ENCODE measurements at regions not wholly inside any gene's neighbourhood (a gene's known extent, or its start where the extent isn't known, plus 50 kb on each side); places are given as distances from the start of the nearest gene placed in this dataset.
A peak's percentile ranks its signal among the peaks of the same experiment; 100 is the strongest.

GRCh38 chr9:129273136-129273895 is 95.3 kb upstream of the IER5L start:
- Histone ChIP-seq H3K9me3 (replicated peaks) (no peaks in the 10 kb centered on the region), H3K36me3 (no peaks in the 10 kb centered on the region), H3K27ac (no peak overlapping the region), H3K27me3 (replicated peaks) (no peaks in the 10 kb centered on the region), H3K4me3 (no peak overlapping the region), H3K4me1 (replicated peaks) (peaks cover 8% of the 10 kb centered on the region)
- DNase-seq (ENCODE audit: low read depth in 1 of 2, low spot score in 2 of 2), result no peak

GRCh38 chr9:129272348-129273025 is 94.4 kb upstream of the IER5L start:
- DNase-seq (ENCODE audit: low read depth in 1 of 2, low spot score in 2 of 2), result no peak
- no peaks in the 10 kb centered on the region for H3K36me3 ChIP-seq
- no peak overlapping the region for H3K4me3 ChIP-seq
- no peak overlapping the region for H3K27ac ChIP-seq
- 0 out of 2 replicates have a peak, but pooled peaks cover 5% of the 10 kb centered on the region for H3K4me1 ChIP-seq (replicated peaks)
- H3K9me3 ChIP-seq (replicated peaks), result no peaks in the 10 kb centered on the region
- no peaks in the 10 kb centered on the region for H3K27me3 ChIP-seq (replicated peaks)

- Histone ChIP-seq H3K4me1 (replicated peaks) (0 out of 2 replicates have a peak, but pooled peaks cover 5% of the 10 kb centered on the region), H3K4me3 (no peak overlapping the region), H3K27me3 (replicated peaks) (no peaks in the 10 kb centered on the region), H3K27ac (no peak overlapping the region), H3K9me3 (replicated peaks) (no peaks in the 10 kb centered on the region), H3K36me3 (no peaks in the 10 kb centered on the region)
- peak in 1 of 2 experiments; percentile 38 for DNase-seq (ENCODE audit: low read depth in 1 of 2, low spot score in 2 of 2)
These were observed 92.9 kb upstream of the IER5L start for GRCh38 chr9:129270903-129271431.

- Histone ChIP-seq H3K27me3 (replicated peaks) (no peaks in the 10 kb centered on the region), H3K4me3 (no peak overlapping the region), H3K36me3 (no peaks in the 10 kb centered on the region), H3K4me1 (replicated peaks) (0 out of 2 replicates have a peak, but pooled peaks cover 5% of the 10 kb centered on the region), H3K27ac (no peak overlapping the region), H3K9me3 (replicated peaks) (no peaks in the 10 kb centered on the region)
- no peak for DNase-seq (ENCODE audit: low read depth in 1 of 2, low spot score in 2 of 2)
These were observed 92.1 kb upstream of the IER5L start for GRCh38 chr9:129270205-129270604.

GRCh38 chr9:129267141-129267540 is 89.1 kb upstream of the IER5L start:
- Histone ChIP-seq H3K4me3 (no peak overlapping the region), H3K27ac (no peak overlapping the region), H3K4me1 (replicated peaks) (0 out of 2 replicates have a peak, but pooled peaks cover 5% of the 10 kb centered on the region), H3K9me3 (replicated peaks) (no peaks in the 10 kb centered on the region), H3K36me3 (no peaks in the 10 kb centered on the region), H3K27me3 (replicated peaks) (no peaks in the 10 kb centered on the region)
- DNase-seq (ENCODE audit: low read depth in 1 of 2, low spot score in 2 of 2), result no peak

GRCh38 chr9:129266536-129266935 is 88.5 kb upstream of the IER5L start:
- Histone ChIP-seq H3K4me3 (no peak overlapping the region), H3K4me1 (replicated peaks) (0 out of 2 replicates have a peak, but pooled peaks cover 5% of the 10 kb centered on the region), H3K9me3 (replicated peaks) (no peaks in the 10 kb centered on the region), H3K36me3 (no peaks in the 10 kb centered on the region), H3K27ac (no peak overlapping the region), H3K27me3 (replicated peaks) (no peaks in the 10 kb centered on the region)
- DNase-seq (ENCODE audit: low read depth in 1 of 2, low spot score in 2 of 2), result no peak

GRCh38 chr9:129264388-129264787 is 86.3 kb upstream of the IER5L start:
- no peaks in the 10 kb centered on the region for H3K9me3 ChIP-seq (replicated peaks)
- H3K4me3 ChIP-seq, result no peak overlapping the region
- no peaks in the 10 kb centered on the region for H3K4me1 ChIP-seq (replicated peaks)
- no peak for DNase-seq (ENCODE audit: low read depth in 1 of 2, low spot score in 2 of 2)
- no peak overlapping the region for H3K27ac ChIP-seq
- no peaks in the 10 kb centered on the region for H3K36me3 ChIP-seq
- no peaks in the 10 kb centered on the region for H3K27me3 ChIP-seq (replicated peaks)

- no peak overlapping the region for H3K27ac ChIP-seq
- H3K36me3 ChIP-seq, result no peaks in the 10 kb centered on the region
- peaks cover 5% of the 10 kb centered on the region for H3K27me3 ChIP-seq (replicated peaks)
- H3K9me3 ChIP-seq (replicated peaks), result no peaks in the 10 kb centered on the region
- DNase-seq (ENCODE audit: low read depth in 1 of 2, low spot score in 2 of 2), result no peak
- no peaks in the 10 kb centered on the region; the same call in 1 of the 2 replicates for H3K4me1 ChIP-seq (replicated peaks)
- H3K4me3 ChIP-seq, result no peak overlapping the region
These were observed 85.8 kb upstream of the IER5L start for GRCh38 chr9:129263836-129264235.

GRCh38 chr9:129262261-129262660 is 84.2 kb upstream of the IER5L start:
- Histone ChIP-seq H3K4me3 (no peak overlapping the region), H3K36me3 (no peaks in the 10 kb centered on the region), H3K27me3 (replicated peaks) (peaks cover 9% of the 10 kb centered on the region), H3K27ac (no peak overlapping the region), H3K9me3 (replicated peaks) (no peaks in the 10 kb centered on the region), H3K4me1 (replicated peaks) (peaks cover 15% of the 10 kb centered on the region)
- DNase-seq (ENCODE audit: low read depth in 1 of 2, low spot score in 2 of 2), result no peak

- no peaks in the 10 kb centered on the region for H3K36me3 ChIP-seq
- no peak for DNase-seq (ENCODE audit: low read depth in 1 of 2, low spot score in 2 of 2)
- H3K27ac ChIP-seq, result no peak overlapping the region
- peaks cover 9% of the 10 kb centered on the region for H3K27me3 ChIP-seq (replicated peaks)
- H3K4me1 ChIP-seq (replicated peaks), result peaks cover 22% of the 10 kb centered on the region
- H3K9me3 ChIP-seq (replicated peaks), result no peaks in the 10 kb centered on the region
- no peak overlapping the region for H3K4me3 ChIP-seq
These were observed 81.3 kb upstream of the IER5L start for GRCh38 chr9:129259375-129259774.

GRCh38 chr9:129258823-129259301 is 80.8 kb upstream of the IER5L start:
- peaks cover 9% of the 10 kb centered on the region for H3K27me3 ChIP-seq (replicated peaks)
- no peaks in the 10 kb centered on the region for H3K9me3 ChIP-seq (replicated peaks)
- H3K4me3 ChIP-seq, result no peak overlapping the region
- DNase-seq (ENCODE audit: low read depth in 1 of 2, low spot score in 2 of 2), result no peak
- H3K36me3 ChIP-seq, result no peaks in the 10 kb centered on the region
- H3K4me1 ChIP-seq (replicated peaks), result peaks cover 22% of the 10 kb centered on the region
- H3K27ac ChIP-seq, result no peak overlapping the region

GRCh38 chr9:129258124-129258822 is 80.2 kb upstream of the IER5L start:
- H3K9me3 ChIP-seq (replicated peaks), result no peaks in the 10 kb centered on the region
- peak in 1 of 2 experiments; percentile 66 for DNase-seq (ENCODE audit: low read depth in 1 of 2, low spot score in 2 of 2)
- peaks cover 9% of the 10 kb centered on the region for H3K27me3 ChIP-seq (replicated peaks)
- no peaks in the 10 kb centered on the region for H3K36me3 ChIP-seq
- H3K4me3 ChIP-seq, result no peak overlapping the region
- H3K27ac ChIP-seq, result no peak overlapping the region
- peaks cover 22% of the 10 kb centered on the region for H3K4me1 ChIP-seq (replicated peaks)

- no peak overlapping the region for H3K27ac ChIP-seq
- no peaks in the 10 kb centered on the region for H3K9me3 ChIP-seq (replicated peaks)
- H3K4me3 ChIP-seq, result no peak overlapping the region
- peaks cover 9% of the 10 kb centered on the region for H3K27me3 ChIP-seq (replicated peaks)
- DNase-seq (ENCODE audit: low read depth in 1 of 2, low spot score in 2 of 2), result peak; percentile 57 to 61
- no peaks in the 10 kb centered on the region for H3K36me3 ChIP-seq
- H3K4me1 ChIP-seq (replicated peaks), result peaks cover 22% of the 10 kb centered on the region
These were observed 79.1 kb upstream of the IER5L start for GRCh38 chr9:129256959-129257713.
